ENCODE measurements at regions not wholly inside any gene's neighbourhood (a gene's known extent, or its start where the extent isn't known, plus 50 kb on each side); places are given as distances from the start of the nearest gene placed in this dataset.

DNA sequence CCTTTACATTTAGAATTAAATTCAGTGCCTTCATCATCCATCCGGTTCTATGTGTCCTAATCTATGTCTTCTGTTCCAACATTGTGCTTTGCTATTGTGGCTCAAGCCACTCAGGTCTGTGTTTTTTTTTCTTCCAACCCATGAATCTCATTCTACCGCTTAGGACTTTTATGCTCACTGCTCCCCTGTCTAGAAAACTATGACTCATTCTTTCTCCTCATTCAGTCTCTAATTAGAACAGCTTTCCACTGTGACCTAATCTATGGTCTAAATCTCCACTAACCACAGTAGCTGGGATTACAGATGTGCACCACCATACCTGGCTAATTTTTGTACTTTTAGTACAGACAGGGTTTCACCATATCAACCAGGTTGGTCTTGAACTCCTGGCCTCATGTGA is 418.7 kb downstream of the KCNJ2 start:
- Histone ChIP-seq H3K36me3 (ENCODE audit: control insufficient read depth in 2 of 4, insufficient read depth in 4 of 4, low read length in 3 of 4) (no peaks in the 10 kb centered on the region), H2BK20ac (ENCODE audit: low read length) (no peak overlapping the region), H2BK120ac (replicated peaks; ENCODE audit: low read depth, low read length) (no peak overlapping the region), H3K9me3 (ENCODE audit: insufficient read depth in 2 of 2, low read depth in 1 of 2, low read length in 1 of 2) (no peaks in the 10 kb centered on the region; a peak in 1 of 4 replicates), H2BK12ac (ENCODE audit: low read depth, low read length) (no peak overlapping the region), H2AK5ac (ENCODE audit: low read depth, low read length) (no peak overlapping the region), H3K27ac (ENCODE audit: low read depth, low read length) (no peak overlapping the region), H4K8ac (ENCODE audit: extremely low read depth, insufficient read depth, low read length) (no peak overlapping the region), H3K23ac (ENCODE audit: insufficient read length) (no peak overlapping the region), H4K20me1 (replicated peaks in 1 of 2; ENCODE audit: control insufficient read depth in 1 of 2, insufficient read depth in 2 of 2, low read length in 2 of 2) (no peaks in the 10 kb centered on the region), H3K4me3 (ENCODE audit: extremely low read depth in 1 of 4, insufficient read depth in 2 of 4, low read depth in 3 of 4, low read length in 4 of 4) (no peak overlapping the region), H3K56ac (replicated peaks; ENCODE audit: insufficient read length, low read depth, low read length) (no peak overlapping the region), H3K9ac (replicated peaks in 1 of 4; ENCODE audit: extremely low read depth in 1 of 4, low read depth in 3 of 4, low read length in 3 of 4) (no peak overlapping the region), H3K14ac (ENCODE audit: insufficient read length) (no peak overlapping the region), H3K4me1 (replicated peaks in 1 of 4; ENCODE audit: control insufficient read depth in 3 of 4, insufficient read depth in 4 of 4, low read length in 3 of 4) (no peaks in the 10 kb centered on the region), H3K79me1 (ENCODE audit: low read depth, low read length) (no peaks in the 10 kb centered on the region), H3K27me3 (replicated peaks in 1 of 4; ENCODE audit: control insufficient read depth in 3 of 4, extremely low read depth in 1 of 4, insufficient read depth in 3 of 4, low read length in 3 of 4) (no peaks in the 10 kb centered on the region), H2AFZ (ENCODE audit: low read length) (no peak overlapping the region), H3K79me2 (ENCODE audit: control insufficient read depth in 1 of 2, insufficient read depth in 2 of 2, low read length in 2 of 2) (no peaks in the 10 kb centered on the region), H2BK15ac (ENCODE audit: low read length) (no peak overlapping the region), H4K5ac (ENCODE audit: insufficient read length, low read depth, low read length) (no peak overlapping the region), H4K91ac (replicated peaks; ENCODE audit: insufficient read length, low read length) (no peak overlapping the region), H2BK5ac (ENCODE audit: low read depth, low read length) (no peak overlapping the region), H3K18ac (ENCODE audit: extremely low read depth, low read length) (no peak overlapping the region), H3K4ac (replicated peaks; ENCODE audit: insufficient read length, low read depth, low read length) (no peak overlapping the region), H3K23me2 (ENCODE audit: low read depth, low read length) (peaks cover under 1% of the 10 kb centered on the region; the same call in 1 of the 2 replicates), H3K4me2 (ENCODE audit: insufficient read depth in 1 of 2, low read depth in 2 of 2, low read length in 2 of 2) (no peak overlapping the region)
- TF ChIP-seq JUND (IDR thresholded peaks at IDR 0.05; ENCODE audit: low read length) (no peak), CBX5 (IDR thresholded peaks at IDR 0.05; ENCODE audit: low read depth, low read length) (no peak), TAF1 (IDR thresholded peaks at IDR 0.05; ENCODE audit: low read depth, low read length) (no peak), RBBP5 (IDR thresholded peaks at IDR 0.05; ENCODE audit: borderline replicate concordance, low read depth, low read length) (no peak), CTBP2 (IDR thresholded peaks at IDR 0.05; ENCODE audit: borderline replicate concordance, insufficient read depth, insufficient read length, low read length) (no peak), NRF1 (IDR thresholded peaks at IDR 0.05; ENCODE audit: low read depth, low read length) (no peak), BACH1 (IDR thresholded peaks at IDR 0.05; ENCODE audit: low read length) (no peak), SRF (IDR thresholded peaks at IDR 0.05; ENCODE audit: low read depth, low read length) (no peak), NANOG (IDR thresholded peaks at IDR 0.05; ENCODE audit: insufficient read depth, low read depth, low read length, poor library complexity, severe bottlenecking) (no peak), ASH2L (IDR thresholded peaks at IDR 0.05; ENCODE audit: low read length) (no peak), SUZ12 (IDR thresholded peaks at IDR 0.05; ENCODE audit: low read length) (no peak), SP1 (IDR thresholded peaks at IDR 0.05; ENCODE audit: low read depth, low read length) (no peak), FOSL1 (IDR thresholded peaks at IDR 0.05; ENCODE audit: insufficient read depth, low read depth, low read length) (no peak)
- TF ChIP-seq, protein P1, sequence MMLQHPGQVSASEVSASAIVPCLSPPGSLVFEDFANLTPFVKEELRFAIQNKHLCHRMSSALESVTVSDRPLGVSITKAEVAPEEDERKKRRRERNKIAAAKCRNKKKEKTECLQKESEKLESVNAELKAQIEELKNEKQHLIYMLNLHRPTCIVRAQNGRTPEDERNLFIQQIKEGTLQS (IDR thresholded peaks at IDR 0.05; ENCODE audit: insufficient read depth, low read depth, low read length), result no peak
- ChIA-PET POLR2A (ENCODE audit: partially characterized antibody) (no interaction called here), CTCF (ENCODE audit: partially characterized antibody) (interaction anchor here (0.6 to 1.0 kb wide), 2 partner anchors 30 to 1193 kb away, joined by 3 read pairs; no protein-coding TSS in a partner anchor)
- FAIRE-seq (no peak), DNase-seq (ENCODE audit: low read depth in 1 of 2, low spot score in 2 of 2) (no peak)
- WGBS, 2 experiments (ENCODE audit: extremely low coverage in 1 of 2, insufficient coverage in 1 of 2, insufficient read length in 1 of 2, insufficient replicate concordance in 2 of 2, low coverage in 1 of 2, low lambda C conversion rate in 2 of 2, missing lambda C conversion rate in 1 of 2), result 85% methylated on average over 2 of the region's 2 CpGs; no CpG with 5 or more reads in 1 of the 2 experiments
